Ovary (tissue), 7 donors: ENCODE measurements at regions not wholly inside any gene's neighbourhood (a gene's known extent, or its start where the extent isn't known, plus 50 kb on each side); places are given as distances from the start of the nearest gene placed in this dataset.
A peak's percentile ranks its signal among the peaks of the same experiment; 100 is the strongest.

ENCODE experiments used
- DNase-seq, 5 donors: peaks; one replicate each; pipeline ENCODE4 v3.0.0-alpha.2; 2019 to 2020
- H3K27ac ChIP-seq, 2 donors: fragments of 200-600 bp; one replicate each; pipeline versions ENCODE4 v1.5.1 to v1.8.0; 2019 to 2022
- H3K27me3 ChIP-seq: fragments of 200-600 bp; one replicate; pipeline ENCODE4 v1.8.0; 2022
- H3K36me3 ChIP-seq: fragments of 200-600 bp; sonication (generic); one replicate; pipeline ENCODE4 v1.5.1; 2019
- H3K4me1 ChIP-seq: one replicate; pipeline ENCODE4 v1.8.1; 2013; ENCODE audit warnings: mild to moderate bottlenecking, moderate library complexity; ENCODE audit not compliant: insufficient read depth
- H3K4me3 ChIP-seq: fragments of 200-600 bp; sonication (generic); one replicate; pipeline ENCODE4 v1.5.1; 2017
- H3K9me3 ChIP-seq, 2 donors: fragments of 200-600 bp in 1 of 2; sonication (generic) in 1 of 2; one replicate each; pipeline versions ENCODE4 v1.5.1 to v1.8.1; 2013 to 2019; ENCODE audit warnings: mild to moderate bottlenecking in 1 of 2, moderate library complexity in 1 of 2
- EP300 ChIP-seq: sonication (generic); formaldehyde crosslinking; IDR thresholded peaks from one replicate; pipeline ENCODE4 v1.6.1; 2017; ENCODE audit warnings: antibody characterized with exemption
- POLR2A ChIP-seq: fragments of 450-650 bp; IDR thresholded peaks from one replicate; pipeline ENCODE4 v1.6.1; 2017; ENCODE audit warnings: antibody characterized with exemption, mild to moderate bottlenecking, moderate library complexity
- WGBS, 3 donors: extraction: QIAGEN DNeasy Blood & Tissue Kit in 1 of 3; methylation state at CpG; one replicate each; pipeline versions ENCODE4 v1.1.5 to v1.1.7; 2013 to 2017; 5-methylcytosine and 5-hydroxymethylcytosine counted together
- intact Hi-C, 4 donors: fragments of 100-400 bp; cut with DNase I; formaldehyde crosslinking; loops; one replicate each; pipeline versions ENCODE4 v1.11.0 to v1.15.1; 2022 to 2023
- TF ChIP-seq, protein P1 (sequence below), 3 donors: fragments of 450-650 bp in 2 of 3; fragments of 200-600 bp in 1 of 3; IDR thresholded peaks; one replicate each; pipeline versions ENCODE4 v1.5.1 to v1.8.0; 2016 to 2022; ENCODE audit warnings: antibody characterized with exemption in 3 of 3, mild to moderate bottlenecking in 1 of 3
- donor health status: DM: no; HTN: no; CAD: no; lungs with moderate emphysema.
- donor health status: DM: no; HTN: no; CAD: no.
- donor health status: Bipolar disorder and iron deficiency.
- donor health status: DM: no; HTN: no; CAD: no.
- donor health status: DM: yes; HTN: yes; CAD: no.

DNA sequence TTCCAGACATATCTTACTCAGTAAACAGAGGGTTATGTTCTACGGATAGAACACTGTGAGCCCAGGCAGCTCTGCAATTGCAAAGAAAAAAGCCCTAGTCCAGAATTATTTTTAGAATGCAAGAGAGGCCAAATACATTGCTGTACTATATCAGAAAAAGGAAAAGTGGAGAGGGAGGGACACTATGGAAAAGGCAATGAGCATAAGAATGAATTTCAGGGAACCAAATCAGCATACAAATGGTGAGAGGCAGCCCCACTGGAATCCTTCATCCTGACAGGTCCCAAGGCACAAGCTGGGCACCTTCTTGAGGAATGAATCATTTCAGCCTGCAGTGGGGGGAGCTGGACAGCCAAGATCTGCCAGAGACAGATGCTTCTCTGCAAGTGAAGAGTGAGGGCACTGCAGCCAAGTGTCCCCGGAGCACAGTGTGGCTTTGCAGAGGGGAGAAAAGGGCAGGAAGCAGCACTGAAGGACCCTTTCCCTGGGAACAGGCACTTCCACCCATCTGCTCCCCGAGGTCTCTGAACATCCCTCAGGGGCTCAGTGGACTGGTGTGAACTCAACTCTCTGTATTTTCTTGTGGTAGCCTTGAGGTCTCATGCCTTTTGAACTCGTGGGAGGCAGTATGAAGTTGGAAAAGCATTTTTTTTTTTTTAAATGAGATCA is 115.6 kb downstream of the XCL2 start:
- intact Hi-C loops: no loop called here
- H3K27ac ChIP-seq: no peak overlapping the region
- peak; percentile 24 to 66 (median 34) for DNase-seq
- peaks cover 10% of the 10 kb centered on the region for H3K4me1 ChIP-seq
- 4 to 13% (median 8%) methylated on average over 4 of the region's 4 CpGs for WGBS, 3 donors
- H3K27me3 ChIP-seq: no peaks in the 10 kb centered on the region
- TF ChIP-seq, protein P1, sequence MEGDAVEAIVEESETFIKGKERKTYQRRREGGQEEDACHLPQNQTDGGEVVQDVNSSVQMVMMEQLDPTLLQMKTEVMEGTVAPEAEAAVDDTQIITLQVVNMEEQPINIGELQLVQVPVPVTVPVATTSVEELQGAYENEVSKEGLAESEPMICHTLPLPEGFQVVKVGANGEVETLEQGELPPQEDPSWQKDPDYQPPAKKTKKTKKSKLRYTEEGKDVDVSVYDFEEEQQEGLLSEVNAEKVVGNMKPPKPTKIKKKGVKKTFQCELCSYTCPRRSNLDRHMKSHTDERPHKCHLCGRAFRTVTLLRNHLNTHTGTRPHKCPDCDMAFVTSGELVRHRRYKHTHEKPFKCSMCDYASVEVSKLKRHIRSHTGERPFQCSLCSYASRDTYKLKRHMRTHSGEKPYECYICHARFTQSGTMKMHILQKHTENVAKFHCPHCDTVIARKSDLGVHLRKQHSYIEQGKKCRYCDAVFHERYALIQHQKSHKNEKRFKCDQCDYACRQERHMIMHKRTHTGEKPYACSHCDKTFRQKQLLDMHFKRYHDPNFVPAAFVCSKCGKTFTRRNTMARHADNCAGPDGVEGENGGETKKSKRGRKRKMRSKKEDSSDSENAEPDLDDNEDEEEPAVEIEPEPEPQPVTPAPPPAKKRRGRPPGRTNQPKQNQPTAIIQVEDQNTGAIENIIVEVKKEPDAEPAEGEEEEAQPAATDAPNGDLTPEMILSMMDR (IDR thresholded peaks at IDR 0.05): no peak
- TF ChIP-seq POLR2A (no peak), EP300 (no peak)
- no peak overlapping the region for H3K4me3 ChIP-seq
- H3K36me3 ChIP-seq: no peaks in the 10 kb centered on the region
- H3K9me3 ChIP-seq: no peaks in the 10 kb centered on the region

DNA sequence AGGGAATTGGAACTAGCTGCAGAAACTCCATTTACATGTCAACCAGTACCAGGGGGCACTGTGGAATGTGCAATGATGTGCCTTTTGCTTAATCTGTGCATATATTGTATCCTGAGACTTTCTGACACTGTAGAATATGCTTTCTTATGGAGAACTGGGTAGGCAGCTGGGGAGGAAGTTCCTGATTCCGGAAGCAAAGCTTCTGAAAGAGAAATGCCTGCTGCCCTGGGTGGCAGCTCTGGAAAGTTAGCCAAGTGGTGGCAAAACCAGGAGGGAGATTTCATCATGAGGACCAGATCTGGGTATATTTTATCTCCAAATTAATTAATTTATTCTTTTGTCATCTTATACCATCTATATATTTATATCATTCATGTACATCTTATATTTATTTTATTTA is 116.7 kb downstream of the XCL2 start:
- TF ChIP-seq, protein P1 (IDR thresholded peaks at IDR 0.05): no peak
- TF ChIP-seq POLR2A: no peak
- TF ChIP-seq EP300: no peak
- DNase-seq: no peak
- no peak overlapping the region for H3K27ac ChIP-seq
- H3K27me3 ChIP-seq: no peaks in the 10 kb centered on the region
- intact Hi-C loops: no loop called here
- H3K36me3 ChIP-seq: no peaks in the 10 kb centered on the region
- peaks cover 10% of the 10 kb centered on the region for H3K4me1 ChIP-seq
- H3K9me3 ChIP-seq: no peaks in the 10 kb centered on the region
- 66 to 78% (median 76%) methylated on average over 1 of the region's 1 CpG for WGBS, 3 donors
- no peak overlapping the region for H3K4me3 ChIP-seq

DNA sequence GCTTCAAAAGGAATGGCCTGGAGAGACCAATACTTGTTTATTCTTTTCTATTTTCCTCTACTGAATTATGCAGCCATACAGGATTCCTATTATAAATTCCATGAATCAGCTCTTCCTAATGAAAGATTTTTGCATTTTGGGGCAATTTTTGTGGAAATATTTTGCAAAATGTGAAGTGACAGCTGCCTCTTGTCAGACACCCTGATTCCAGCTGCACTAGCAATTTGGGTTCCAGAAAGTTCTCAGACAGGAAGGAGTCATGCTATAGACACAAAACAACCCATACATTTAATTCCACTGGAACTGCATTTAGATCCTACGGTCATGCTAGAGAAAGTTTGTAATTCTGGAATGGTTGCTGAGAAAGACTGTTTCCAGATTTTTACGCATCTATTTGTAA is 119.5 kb downstream of the XCL2 start:
- Histone ChIP-seq H3K27ac (no peak overlapping the region), H3K27me3 (no peaks in the 10 kb centered on the region), H3K9me3 (no peaks in the 10 kb centered on the region), H3K36me3 (no peaks in the 10 kb centered on the region), H3K4me1 (peaks cover 10% of the 10 kb centered on the region), H3K4me3 (no peak overlapping the region)
- 87 to 89% (median 88%) methylated on average over 2 of the region's 2 CpGs for WGBS, 3 donors
- intact Hi-C loops: no loop called here
- no peak for TF ChIP-seq EP300
- TF ChIP-seq POLR2A: no peak
- TF ChIP-seq, protein P1 (IDR thresholded peaks at IDR 0.05): no peak
- DNase-seq: no peak

DNA sequence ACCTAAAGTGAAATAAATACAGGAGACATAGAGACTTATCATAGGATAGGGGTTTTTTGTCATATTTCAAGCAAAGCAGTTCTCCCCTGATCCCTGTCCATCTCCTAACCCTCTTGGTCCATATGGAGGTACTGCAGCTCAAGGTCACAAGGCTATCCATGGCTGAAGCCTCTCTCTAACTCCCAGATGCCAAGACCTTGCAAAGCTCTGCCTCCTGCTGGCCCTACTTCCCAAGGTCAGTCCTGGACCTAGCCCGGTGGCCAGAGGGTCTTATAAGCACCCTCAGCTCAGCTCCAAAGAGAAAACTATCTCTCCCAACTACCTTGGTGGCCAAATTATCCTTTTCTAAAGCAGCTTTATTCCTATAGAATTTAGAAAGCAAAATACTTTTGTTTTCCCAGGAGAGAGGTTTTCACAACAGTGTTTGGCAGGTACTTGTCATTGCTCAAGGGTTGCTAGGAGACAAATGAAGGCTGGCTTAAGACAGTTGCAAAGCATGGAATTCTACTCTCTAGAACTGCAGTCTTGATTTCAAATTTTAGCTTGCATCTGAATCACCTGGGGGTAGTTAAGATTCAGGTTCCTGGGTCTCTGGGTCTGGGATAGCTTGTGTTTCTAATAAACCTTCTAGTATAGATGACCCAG is 121.5 kb downstream of the XCL2 start:
- WGBS, 3 donors: 47 to 80% (median 55%) methylated on average over 1 of the region's 1 CpG
- H3K4me3 ChIP-seq: no peak overlapping the region
- intact Hi-C loops: no loop called here
- DNase-seq: no peak
- no peak for TF ChIP-seq POLR2A
- TF ChIP-seq EP300: no peak
- TF ChIP-seq, protein P1 (IDR thresholded peaks at IDR 0.05): no peak
- no peaks in the 10 kb centered on the region for H3K27me3 ChIP-seq
- H3K4me1 ChIP-seq: peaks cover 2% of the 10 kb centered on the region
- no peaks in the 10 kb centered on the region for H3K9me3 ChIP-seq
- no peak overlapping the region for H3K27ac ChIP-seq
- no peaks in the 10 kb centered on the region for H3K36me3 ChIP-seq
